NCI-H69 (cell line): ENCODE measurements at regions not wholly inside any gene's neighbourhood (a gene's known extent, or its start where the extent isn't known, plus 50 kb on each side); places are given as distances from the start of the nearest gene placed in this dataset.
"Not testable (repeated sequence)": the region's sequence is repeated elsewhere in the genome, so short reads cannot be mapped to it uniquely, and the experiment has no call there.

Source experiments
- DNase-seq: peaks from one replicate; lab custom pipeline; 2025; lab: John Stamatoyannopoulos, UW

DNA sequence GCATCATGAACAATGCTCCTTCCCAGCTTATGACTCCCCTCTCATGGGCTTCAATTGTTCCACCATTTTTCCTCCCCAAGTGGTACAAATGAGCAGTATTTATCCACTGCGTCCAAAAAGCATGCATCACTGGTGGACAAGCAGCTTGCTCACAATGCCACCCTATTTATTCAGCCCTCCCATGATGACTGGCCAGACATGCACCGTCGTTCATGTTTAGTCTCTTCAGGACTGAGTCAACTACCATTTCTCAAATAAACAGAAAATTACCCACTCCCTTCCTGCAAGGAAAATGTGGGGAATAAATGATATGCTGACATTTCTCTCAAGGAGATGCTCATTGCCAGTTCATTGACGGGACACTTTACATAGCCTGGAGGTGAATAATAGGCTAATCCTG, 300.4 kb downstream of the C6orf118 start:
- no peak for DNase-seq

DNA sequence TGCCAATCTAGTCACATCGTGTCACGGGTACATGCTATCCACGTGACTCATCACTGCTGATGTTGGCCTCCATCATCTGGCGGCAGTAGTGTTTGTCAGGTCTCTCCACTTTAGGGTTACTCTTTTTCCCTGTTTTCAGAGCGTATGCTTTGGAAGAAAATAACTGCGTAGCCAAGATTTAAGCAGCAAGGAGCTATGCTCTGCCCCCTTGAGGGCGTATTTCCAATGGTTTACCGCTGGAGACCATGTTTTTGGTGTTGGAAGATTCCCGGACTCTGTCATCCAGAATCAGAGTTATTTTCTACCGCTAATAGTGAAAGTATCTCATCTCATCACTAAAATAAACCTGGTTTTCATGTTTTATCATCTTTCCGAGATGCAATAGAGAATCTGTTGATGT, 306.5 kb downstream of the C6orf118 start:
- DNase-seq = no peak

DNA sequence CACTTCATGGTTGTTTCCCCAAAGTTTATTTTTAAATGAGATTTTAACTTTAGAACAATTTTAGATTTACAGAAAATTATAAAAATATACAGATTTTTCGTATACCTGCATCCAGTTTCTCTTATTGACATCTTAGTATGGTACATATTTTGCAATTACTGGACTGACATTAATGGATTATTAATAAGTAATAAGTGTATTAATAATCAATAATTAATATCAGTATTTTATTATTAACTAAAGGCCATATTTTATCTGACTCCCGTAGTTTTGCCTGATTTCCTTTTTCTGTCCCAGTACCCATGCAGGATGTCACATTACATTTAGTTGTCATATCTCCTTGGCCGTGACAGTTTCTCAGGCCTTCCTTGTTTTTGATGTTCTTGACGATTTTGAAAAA, 307.0 kb downstream of the C6orf118 start:
- DNase-seq = no peak

DNA sequence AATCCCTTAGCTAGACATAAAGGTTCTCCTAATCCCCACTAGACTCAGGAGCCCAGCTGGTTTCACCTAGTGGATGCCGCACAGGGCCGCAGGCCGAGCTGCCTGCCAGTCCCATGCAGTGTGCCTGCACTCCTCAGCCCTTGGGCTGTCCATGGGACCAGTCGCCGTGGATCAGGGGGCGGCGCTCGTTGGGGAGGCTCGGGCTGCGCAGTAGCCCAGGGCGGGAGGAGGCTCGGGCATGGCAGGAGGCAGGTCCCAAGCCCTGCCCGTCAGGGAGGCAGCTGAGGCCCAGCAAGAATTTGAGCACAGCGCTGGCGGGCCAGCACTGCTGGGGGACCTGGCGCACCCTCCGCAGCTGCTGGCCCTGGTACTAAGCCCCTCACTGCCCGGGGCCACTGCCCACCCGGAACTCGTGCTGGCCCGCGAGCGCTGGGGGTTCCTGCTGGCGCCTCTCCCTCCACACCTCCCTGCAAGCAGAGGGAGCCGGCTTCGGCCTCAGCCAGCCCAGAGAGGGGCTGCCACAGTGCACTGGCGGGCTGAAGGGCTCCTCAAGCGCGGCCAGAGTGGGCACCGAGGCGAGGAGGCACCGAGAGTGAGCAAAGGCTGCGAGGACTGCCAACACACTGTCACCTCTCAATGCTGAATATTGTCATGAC, 307.8 kb downstream of the C6orf118 start:
- DNase-seq = no peak

DNA sequence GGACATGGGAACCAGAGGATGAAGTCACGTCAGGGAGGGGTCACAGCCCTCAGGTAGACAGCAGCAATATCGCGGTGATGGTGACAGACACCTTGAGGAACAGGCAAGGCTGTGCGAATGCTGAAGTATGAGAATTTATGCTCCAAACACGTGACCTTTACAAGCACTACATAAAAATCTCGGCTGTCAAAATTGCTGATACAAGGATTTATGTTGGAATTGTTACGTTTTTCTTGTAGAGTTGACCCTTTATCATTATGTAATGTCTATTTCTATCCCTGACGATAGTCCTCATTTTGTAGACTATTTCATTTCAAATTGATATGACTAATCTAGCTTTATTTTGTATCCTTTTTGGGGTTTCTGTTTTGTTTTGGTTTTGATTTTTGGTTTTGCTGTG, 311.1 kb downstream of the C6orf118 start:
- no peak for DNase-seq

DNA sequence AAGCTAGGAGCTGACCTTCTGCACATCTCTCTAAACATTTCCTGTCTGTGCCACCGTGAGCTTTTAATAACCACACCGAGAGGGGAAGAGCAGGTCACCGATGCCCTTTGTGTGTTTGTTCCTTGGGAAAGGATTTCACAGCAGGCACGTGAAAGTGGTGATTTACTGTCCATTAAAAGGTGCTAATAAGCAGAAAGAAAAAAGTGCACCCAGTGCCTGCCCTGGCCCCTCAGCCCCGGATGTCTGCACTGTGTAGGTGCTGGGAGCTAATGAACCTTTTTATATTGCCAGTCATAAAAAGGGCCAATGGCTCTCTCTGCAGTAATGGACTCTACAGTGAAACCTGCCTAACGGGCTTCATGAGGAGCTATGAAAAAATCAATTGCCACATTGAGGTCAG, 312.6 kb downstream of the C6orf118 start:
- no peak for DNase-seq

DNA sequence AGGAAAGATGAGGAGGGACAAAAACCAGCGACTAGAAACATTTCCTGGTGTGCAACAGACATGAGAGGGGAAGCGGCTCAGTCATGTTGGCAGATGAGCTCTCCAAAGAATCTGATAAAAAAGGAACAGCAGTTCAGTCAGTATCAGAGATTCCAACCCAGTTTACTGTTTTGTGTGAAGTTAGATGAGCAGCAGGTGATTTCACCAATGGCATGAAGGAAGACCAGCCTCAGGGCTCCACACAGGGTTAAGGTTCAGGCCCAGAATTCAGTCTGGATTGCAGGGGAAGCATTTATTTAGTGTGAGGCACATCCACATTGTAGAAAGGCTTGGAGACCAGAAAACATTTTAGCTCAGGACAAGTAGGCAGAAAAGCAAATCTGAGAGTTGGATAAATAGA, 317.8 kb downstream of the C6orf118 start:
- DNase-seq = no peak

DNA sequence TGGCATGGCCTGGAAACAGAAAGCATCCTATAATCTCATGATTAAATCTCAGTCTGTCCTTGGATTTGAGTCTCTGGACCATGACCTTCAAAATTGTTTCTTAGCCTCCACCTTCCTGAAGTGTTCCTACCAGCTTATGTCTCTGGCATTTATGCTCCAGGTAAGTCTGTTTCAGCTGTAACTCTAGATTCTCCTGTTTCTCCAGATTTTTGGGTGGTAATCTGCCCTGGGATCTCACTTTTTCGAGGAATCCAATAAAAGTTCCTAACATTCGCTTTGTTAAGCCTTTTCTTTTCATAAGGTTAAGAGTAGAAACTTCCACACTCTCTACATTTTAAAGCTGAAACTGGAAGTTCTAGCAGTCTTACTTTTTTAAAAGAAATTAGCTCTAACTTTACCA, 318.5 kb downstream of the C6orf118 start:
- no peak for DNase-seq

DNA sequence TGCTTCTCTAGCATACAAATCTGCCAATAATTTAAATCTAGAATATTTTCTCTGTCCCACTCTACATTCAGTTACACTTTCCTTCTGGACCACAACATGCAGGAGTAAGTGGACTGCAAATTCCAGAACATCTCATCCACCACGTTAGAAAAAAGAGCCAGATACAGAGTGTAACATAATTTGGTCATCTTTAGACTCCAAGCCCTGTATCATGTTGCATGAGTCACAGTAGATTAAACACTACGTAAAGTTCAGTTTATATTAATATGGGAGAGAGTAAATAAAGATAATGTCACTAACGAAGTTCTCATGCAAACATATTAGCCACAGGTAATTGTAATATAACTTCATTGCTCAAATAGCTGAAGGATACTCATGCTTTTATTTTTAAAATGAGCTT, 327.0 kb downstream of the C6orf118 start:
- no peak for DNase-seq

DNA sequence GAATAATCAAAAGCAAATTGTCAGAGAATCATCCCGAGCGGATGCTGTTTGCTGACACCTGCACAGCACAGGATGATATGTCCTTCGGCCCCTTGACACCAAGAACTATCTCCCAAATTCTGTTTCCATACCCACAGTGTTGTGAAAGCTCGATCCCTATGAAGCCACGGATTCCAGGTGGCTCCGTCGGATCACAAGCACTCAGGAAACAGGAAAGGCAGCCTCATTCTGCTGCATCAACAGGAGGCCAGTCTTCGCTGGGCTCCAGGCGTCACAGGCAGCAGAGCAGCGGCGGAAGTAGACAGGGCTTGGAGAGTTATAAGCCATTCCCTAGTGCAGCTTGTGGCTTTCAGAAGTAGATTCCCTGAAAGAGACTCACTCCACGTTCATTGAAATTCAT, 342.3 kb downstream of the C6orf118 start:
- DNase-seq = no peak

DNA sequence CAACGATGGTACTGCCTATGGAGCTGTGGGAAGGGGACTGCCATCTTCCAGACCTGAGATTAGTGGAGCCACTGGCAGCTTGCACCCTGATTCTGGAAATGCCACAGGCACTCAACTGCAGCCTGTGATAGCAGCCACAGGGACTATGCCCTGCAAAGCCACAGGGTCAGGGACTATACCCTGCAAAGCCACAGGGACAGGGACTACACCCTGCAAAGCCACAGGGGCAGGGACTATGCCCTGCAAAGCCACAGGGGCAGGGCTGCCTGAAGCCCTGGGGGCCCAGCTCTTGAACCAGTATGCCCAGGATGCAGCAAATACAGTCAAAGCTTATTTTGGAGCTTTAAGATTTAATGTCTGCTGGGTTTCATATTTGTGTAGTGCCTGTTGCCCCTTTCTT, 346.6 kb downstream of the C6orf118 start:
- no peak for DNase-seq

DNA sequence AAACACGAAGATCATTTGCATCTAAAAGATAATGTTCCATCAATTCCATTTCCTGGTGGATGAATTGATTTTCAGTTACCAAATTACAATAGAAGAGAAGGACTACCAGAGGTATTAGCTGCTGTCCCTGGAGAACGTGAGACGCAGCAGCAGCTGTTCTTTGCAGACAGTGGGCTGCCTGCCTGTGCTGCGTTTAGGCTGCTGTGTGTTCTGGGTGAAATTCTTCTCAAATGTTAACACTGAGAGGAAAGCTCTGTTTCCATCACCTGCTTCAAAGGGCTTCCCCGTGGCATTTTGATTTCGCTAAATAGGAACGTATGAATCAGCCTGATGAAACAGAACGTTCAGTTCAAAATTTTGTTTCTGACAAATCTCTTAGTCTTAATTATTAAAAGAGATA, 362.2 kb downstream of the C6orf118 start:
- no peak for DNase-seq

DNA sequence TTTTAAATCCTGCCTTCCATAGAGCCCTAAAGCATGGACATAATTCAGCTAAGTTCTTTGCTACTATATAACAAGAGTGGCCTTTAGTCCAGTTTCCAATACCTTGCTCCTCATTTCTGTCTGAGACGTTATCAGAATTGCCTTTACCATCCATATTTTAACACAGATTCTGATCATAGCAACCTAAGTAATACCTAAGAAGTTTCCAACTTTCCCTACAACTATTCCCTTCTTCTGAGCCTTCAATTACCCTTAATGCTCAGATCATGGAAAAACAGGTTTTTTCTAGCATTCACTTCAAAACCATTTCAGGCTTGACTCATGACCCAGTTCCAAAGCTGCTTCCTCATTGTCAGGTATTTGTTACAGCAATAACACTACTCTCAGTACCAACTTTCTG, 367.1 kb downstream of the C6orf118 start:
- DNase-seq = no peak

DNA sequence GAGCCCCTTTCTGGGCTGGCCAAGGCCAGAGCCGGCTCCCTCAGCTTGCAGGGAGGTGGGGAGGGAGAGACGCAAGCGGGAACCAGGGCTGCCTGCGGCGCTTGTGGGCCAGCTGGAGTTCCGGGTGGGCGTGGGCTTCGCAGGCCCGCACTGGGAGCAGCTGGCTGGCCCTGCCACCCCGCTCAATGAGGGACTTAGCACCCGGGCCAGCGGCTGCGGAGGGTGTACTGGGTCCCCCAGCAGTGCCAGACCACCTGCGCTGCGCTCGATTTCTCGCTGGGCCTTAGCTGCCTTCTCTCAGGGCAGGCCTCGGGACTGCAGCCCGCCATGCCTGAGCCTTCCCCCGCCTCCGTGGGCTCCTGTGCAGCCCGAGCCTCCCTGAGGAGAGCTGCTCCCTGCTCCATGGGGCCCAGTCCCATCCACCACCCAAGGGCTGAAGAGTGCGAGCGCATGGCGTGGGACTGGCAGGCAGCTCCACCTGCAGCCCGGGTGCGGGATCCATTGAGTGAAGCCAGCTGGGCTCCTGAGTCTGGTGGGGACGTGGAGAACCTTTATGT, 376.1 kb downstream of the C6orf118 start:
- DNase-seq = not testable (repeated sequence)

DNA sequence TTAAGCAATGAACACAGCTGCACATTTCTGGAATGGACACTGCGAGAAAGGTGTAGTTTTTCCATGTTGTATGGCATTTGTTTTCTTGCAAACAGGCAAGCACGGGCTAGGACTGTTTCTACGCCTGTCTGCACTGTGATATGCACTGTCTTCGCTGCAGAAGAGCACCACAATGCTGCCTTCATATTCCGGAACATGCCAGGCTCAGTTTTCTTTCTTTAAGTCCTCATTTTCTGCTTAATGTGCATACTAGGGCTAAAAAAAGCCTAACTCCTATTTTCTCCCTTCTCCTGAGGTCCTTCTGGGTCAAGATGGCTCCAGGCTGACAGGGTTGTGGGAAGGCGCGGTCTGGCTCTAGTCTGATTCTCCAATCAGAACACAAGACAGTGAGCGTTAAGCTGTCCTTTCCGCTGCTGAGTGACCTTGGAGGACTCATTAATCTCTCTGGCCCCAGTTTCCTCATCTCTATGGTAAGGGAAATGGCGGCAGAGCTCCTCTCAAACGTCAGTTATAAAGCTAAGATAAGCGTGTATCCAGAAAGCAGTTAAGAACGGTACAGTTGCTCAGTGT, 379.9 kb downstream of the C6orf118 start:
- no peak for DNase-seq

DNA sequence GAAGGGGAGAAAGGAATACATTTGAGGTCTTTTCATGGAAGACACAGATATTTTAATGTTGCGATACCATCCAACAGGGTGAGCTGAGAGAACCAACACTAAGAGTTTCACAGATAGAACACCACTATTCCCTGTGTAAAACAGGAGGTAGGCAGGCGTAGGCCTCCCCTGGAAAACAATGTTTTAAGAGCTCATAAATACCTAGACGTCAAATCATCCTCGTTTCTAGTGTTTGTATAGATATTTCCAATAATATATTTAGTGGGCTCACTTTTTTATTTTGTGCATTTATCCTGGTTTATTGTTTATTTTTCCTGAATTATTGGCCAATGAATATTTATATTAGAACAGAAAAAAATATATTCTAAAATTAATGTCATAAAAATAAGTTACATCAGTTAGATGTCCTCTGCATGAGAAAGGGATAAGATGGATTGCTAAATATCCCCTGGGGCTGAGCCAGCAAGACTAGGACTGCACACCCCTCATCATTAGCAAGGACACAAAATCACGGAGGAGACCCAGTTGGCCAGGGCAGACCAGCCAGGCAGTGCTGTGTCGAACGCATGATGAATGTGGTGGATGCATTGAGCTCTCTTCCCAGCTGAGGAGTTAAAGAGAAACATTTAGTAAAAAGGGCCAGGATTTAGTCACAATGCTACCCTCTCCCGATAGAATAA, 380.5 kb downstream of the C6orf118 start:
- no peak for DNase-seq

DNA sequence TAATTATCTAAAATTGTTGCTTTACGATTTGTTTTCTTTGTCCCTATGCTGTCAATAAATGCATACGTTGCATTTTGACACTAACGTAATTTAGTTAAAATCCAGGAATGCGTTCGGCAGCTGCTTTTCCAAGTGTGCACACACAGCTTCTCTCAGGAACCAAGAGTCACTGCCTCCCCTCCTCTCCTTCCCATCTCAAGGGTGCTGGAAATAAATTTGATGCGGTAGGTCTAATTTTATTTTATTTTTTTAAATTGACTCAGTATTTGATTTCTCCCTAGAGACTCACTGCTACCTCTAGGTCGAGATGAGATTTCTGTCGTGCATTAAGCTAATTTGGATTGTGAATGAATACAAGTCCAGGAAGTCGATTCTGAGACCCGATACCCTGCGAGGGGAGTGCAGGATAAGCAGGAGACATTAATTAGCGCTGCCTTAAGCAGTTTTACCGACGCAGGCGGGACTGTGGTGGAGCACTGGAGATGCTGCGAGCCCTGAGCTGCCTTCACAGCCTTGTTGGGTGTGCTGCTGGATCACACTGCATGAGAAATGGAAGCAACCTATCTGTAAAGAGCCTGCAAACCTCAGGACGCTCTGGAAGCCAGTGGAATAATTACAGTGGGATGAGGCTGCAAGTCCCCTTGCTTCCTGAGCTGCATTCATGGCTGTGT, 381.2 kb downstream of the C6orf118 start:
- DNase-seq = no peak

DNA sequence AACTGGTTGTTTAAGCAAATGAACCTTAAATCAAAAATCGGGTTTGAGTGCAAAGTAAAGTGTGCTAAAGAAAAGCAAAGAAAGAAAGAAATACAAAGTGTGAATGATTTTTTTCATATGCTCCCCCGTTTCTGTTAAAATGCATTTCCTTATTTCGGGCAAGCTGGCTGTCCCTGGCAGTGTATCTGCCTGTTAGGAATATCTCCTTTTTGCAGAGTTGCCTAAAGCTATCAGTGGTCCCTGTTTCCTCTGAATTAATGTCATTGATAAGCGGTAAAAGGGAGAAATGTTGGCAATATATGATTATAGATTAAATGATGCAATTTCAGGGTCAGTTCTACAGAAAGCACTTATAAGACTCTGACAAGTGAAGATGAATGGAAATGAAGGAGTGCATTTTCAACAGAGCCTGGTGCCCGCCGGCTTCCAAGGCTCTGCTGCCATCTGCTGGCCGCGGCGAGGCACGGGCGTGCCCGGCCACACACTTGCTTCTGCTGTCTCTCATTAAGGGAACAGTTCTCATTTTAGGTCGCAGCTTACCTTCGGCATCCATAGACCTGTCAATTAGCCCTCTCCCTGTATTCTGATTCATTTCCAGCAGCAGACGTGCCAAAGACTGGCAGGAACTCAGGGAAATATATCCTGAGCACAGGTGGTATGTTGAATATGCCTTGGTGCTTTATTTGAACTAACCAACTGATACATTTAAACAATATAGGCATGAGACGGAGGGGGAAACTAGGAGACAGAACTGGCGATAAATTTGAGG, 381.9 kb downstream of the C6orf118 start:
- peak; percentile 69 for DNase-seq

DNA sequence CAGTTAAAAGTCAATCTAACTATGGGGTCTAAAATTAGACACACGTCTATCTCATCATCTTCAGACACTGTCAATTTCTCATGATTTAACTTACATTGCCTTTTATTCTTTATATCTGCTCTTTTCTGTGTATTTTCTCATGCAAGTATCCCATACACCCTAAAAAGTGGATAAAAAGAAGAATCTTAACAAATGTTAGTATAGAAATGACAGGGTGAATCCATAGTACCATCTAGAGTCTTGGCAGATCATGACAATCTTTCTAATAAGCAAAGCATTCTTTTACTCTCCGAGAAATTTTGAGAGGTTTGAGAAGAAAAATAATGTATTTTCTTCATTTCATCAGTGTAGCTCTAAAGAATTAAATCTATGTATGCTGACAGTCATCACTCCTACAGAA, 382.7 kb downstream of the C6orf118 start:
- no peak for DNase-seq

DNA sequence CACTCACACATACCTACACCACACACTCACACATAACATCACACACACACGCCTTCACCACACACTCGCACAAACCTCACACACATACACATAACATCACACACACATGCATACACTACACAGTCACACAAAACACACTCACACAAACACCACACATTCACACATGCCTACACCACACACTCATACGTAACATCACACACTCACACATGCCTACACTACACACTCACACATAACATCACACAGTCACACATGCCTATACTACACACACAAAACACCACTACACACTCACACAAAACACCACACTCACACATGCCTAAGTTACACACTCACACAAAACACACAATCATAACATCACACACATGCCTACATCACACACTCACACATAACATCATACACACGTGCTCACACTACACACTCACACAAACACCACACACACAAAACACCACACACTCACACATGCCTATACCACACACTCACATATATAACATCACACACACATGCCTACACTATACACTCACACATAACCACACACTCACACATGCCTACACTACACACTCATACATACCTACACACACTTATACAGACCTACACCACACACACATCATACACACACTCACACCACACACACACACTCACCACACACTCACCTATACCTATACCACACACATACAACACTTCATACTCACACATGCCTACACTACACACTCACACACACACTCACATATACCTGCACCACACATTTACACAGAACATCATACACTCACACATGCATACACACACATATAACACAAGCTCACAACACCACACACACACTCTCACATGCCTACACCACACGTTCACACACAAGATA, 383.5 kb downstream of the C6orf118 start:
- no peak for DNase-seq

DNA sequence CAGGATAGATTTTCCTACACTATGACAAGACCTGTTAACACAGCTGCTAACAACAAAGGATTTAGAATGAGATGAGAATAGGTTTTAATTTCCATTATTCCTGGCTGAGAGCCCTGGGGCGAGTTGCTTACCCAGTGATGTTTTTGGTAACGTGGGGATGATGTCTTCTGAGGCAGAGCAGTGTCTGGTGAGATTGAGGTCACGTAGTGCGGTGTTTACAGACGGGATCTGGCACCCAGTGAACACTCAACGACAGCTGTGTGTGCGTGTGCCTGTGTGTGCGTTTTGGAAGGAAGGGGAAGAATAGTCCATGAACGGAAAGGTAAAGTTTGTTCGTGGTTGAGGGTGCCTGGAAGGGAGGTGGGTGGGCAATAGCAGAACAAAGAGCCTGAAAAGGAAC, 384.7 kb downstream of the C6orf118 start:
- DNase-seq = no peak
